Esophagus muscularis mucosa (tissue), 4 donors: ENCODE measurements at regions not wholly inside any gene's neighbourhood (a gene's known extent, or its start where the extent isn't known, plus 50 kb on each side); places are given as distances from the start of the nearest gene placed in this dataset.

Experiments used
- EP300 ChIP-seq: sonication (generic); formaldehyde crosslinking; IDR thresholded peaks from one replicate; pipeline ENCODE4 v1.6.1; 2017; ENCODE audit warnings: antibody characterized with exemption
- POLR2A ChIP-seq: fragments of 450-650 bp; IDR thresholded peaks from one replicate; pipeline ENCODE4 v1.6.1; 2017; ENCODE audit warnings: antibody characterized with exemption, moderate library complexity, mild to moderate bottlenecking, low read depth
- POLR2AphosphoS5 ChIP-seq, 2 donors: sonication (generic); formaldehyde crosslinking; IDR thresholded peaks; one replicate each; pipeline ENCODE4 v1.6.1; 2017; ENCODE audit warnings: antibody characterized with exemption in 2 of 2
- TF ChIP-seq, protein P1 (sequence below), 3 experiments: fragments of 200-600 bp in 2 of 3; fragments of 450-650 bp in 1 of 3; sonication (generic) in 2 of 3; IDR thresholded peaks; one replicate each; pipeline ENCODE4 v1.5.1; 2017 to 2019; ENCODE audit warnings: antibody characterized with exemption in 3 of 3, mild to moderate bottlenecking in 2 of 3, moderate library complexity in 1 of 3

DNA sequence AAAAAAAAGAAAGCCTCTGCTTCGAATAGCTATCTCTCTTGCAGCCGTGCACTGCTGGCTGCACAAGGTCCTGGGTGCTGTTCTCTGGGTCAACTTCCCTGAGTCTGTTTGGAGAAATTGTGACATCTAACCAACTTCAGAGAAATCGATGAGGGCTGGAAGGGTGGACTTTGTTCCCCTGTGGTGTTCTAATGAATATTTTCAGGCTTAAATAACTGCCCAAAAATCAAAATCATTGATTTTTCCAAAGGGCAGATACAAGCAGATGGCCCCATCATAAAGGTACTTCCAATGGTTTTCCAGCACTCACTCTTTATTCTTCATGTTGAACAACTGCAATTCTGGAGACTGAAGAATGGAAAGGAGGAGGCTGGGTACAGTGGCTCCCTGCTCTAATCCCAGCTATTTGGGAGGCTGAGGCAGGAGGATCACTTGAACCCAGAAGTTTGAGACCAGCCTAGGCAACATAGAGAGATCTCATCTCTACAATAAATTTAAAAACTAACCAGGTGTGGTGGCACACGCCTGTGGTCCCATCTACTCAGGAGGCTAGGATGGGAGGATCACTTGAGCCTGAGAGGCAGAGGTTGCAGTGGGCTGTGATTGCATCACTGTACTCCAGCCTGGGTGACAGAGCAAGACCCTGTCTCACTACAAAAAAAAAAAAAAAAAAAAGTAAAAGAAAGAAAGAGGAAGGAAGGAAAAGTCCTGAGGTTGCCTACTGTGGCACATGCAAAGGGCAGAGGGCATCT lies 59.1 kb downstream of the FOXA2 start:
- TF ChIP-seq, protein P1, sequence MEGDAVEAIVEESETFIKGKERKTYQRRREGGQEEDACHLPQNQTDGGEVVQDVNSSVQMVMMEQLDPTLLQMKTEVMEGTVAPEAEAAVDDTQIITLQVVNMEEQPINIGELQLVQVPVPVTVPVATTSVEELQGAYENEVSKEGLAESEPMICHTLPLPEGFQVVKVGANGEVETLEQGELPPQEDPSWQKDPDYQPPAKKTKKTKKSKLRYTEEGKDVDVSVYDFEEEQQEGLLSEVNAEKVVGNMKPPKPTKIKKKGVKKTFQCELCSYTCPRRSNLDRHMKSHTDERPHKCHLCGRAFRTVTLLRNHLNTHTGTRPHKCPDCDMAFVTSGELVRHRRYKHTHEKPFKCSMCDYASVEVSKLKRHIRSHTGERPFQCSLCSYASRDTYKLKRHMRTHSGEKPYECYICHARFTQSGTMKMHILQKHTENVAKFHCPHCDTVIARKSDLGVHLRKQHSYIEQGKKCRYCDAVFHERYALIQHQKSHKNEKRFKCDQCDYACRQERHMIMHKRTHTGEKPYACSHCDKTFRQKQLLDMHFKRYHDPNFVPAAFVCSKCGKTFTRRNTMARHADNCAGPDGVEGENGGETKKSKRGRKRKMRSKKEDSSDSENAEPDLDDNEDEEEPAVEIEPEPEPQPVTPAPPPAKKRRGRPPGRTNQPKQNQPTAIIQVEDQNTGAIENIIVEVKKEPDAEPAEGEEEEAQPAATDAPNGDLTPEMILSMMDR (IDR thresholded peaks at IDR 0.05): no peak
- TF ChIP-seq POLR2A: no peak
- TF ChIP-seq POLR2AphosphoS5 (IDR thresholded peaks at IDR 0.05): no peak
- no peak for TF ChIP-seq EP300
